A673 (cell line): ENCODE measurements at regions not wholly inside any gene's neighbourhood (a gene's known extent, or its start where the extent isn't known, plus 50 kb on each side); places are given as distances from the start of the nearest gene placed in this dataset.
"Not testable (repeated sequence)": the region's sequence is repeated elsewhere in the genome, so short reads cannot be mapped to it uniquely, and the experiment has no call there.

Experiments used
- CTCF ChIP-seq: fragments of 300-800, 200-600 bp; sonication (generic); conservative IDR thresholded peaks from 2 replicates; pipeline ENCODE4 v1.5.1; 2017; ENCODE audit warnings: low read depth, mild to moderate bottlenecking, antibody characterized with exemption, low read length, moderate library complexity, mixed read lengths
- EZH2 ChIP-seq: fragments of 200-600 bp; sonication (generic); IDR thresholded peaks from 2 replicates; pipeline ENCODE4 v1.6.1; 2017; ENCODE audit warnings: borderline replicate concordance, low read depth, mild to moderate bottlenecking, mixed read lengths, antibody characterized with exemption, low read length; ENCODE audit not compliant: poor library complexity, severe bottlenecking

GRCh38 chr6:159626506-159626905 lies 66.5 kb downstream of the SOD2 start:
- TF ChIP-seq CTCF, EZH2: not testable (repeated sequence)
